ENCODE measurements at regions not wholly inside any gene's neighbourhood (a gene's known extent, or its start where the extent isn't known, plus 50 kb on each side); places are given as distances from the start of the nearest gene placed in this dataset.
A peak's percentile ranks its signal among the peaks of the same experiment; 100 is the strongest.
"Not testable (repeated sequence)": the region's sequence is repeated elsewhere in the genome, so short reads cannot be mapped to it uniquely, and the experiment has no call there.

DNA sequence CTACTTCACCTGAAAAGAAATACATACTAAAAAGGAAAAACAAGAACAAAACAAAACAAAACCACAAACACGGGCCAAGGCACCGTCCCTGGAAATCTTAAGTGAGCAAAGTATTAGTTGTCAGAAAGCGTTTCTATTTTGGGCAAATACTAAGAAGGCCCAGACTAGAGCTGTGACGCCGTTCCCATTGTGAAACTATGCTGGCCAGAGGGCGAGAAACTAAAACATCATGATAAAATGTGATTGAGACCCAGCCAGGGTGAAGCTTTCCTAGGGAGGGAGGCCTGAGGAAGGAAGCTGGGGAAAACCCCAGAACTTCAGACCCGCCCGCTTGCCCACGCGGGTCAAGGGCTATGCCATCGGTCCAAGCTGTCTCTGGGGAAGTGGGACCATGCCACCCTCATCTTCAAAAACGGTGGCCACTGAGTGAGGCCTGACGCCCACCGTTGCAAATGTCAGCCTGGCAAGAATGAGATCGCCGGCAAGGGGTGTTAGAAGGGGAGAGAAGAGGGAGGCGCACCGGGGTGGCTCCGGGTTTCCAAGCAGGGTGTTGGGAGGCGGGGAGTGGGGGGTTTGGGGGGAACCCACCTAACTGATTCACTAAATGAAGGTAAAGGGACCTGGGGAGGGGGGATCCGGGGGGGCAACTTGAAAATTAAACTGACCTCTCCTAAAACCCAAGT, 1950.9 kb upstream of the DEFB115 start:
- TF ChIP-seq, protein P1, sequence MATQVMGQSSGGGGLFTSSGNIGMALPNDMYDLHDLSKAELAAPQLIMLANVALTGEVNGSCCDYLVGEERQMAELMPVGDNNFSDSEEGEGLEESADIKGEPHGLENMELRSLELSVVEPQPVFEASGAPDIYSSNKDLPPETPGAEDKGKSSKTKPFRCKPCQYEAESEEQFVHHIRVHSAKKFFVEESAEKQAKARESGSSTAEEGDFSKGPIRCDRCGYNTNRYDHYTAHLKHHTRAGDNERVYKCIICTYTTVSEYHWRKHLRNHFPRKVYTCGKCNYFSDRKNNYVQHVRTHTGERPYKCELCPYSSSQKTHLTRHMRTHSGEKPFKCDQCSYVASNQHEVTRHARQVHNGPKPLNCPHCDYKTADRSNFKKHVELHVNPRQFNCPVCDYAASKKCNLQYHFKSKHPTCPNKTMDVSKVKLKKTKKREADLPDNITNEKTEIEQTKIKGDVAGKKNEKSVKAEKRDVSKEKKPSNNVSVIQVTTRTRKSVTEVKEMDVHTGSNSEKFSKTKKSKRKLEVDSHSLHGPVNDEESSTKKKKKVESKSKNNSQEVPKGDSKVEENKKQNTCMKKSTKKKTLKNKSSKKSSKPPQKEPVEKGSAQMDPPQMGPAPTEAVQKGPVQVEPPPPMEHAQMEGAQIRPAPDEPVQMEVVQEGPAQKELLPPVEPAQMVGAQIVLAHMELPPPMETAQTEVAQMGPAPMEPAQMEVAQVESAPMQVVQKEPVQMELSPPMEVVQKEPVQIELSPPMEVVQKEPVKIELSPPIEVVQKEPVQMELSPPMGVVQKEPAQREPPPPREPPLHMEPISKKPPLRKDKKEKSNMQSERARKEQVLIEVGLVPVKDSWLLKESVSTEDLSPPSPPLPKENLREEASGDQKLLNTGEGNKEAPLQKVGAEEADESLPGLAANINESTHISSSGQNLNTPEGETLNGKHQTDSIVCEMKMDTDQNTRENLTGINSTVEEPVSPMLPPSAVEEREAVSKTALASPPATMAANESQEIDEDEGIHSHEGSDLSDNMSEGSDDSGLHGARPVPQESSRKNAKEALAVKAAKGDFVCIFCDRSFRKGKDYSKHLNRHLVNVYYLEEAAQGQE (IDR thresholded peaks at IDR 0.05; ENCODE audit: insufficient read depth in 1 of 2, low read depth in 2 of 2, low read length in 1 of 2), result no peak
- TF ChIP-seq SIN3A (IDR thresholded peaks at IDR 0.05; ENCODE audit: borderline replicate concordance, insufficient read depth, low read depth, low read length), result no peak
- TF ChIP-seq TCF7L2 (IDR thresholded peaks at IDR 0.05; ENCODE audit: low read depth, low read length), result no peak
- TF ChIP-seq, protein P2, sequence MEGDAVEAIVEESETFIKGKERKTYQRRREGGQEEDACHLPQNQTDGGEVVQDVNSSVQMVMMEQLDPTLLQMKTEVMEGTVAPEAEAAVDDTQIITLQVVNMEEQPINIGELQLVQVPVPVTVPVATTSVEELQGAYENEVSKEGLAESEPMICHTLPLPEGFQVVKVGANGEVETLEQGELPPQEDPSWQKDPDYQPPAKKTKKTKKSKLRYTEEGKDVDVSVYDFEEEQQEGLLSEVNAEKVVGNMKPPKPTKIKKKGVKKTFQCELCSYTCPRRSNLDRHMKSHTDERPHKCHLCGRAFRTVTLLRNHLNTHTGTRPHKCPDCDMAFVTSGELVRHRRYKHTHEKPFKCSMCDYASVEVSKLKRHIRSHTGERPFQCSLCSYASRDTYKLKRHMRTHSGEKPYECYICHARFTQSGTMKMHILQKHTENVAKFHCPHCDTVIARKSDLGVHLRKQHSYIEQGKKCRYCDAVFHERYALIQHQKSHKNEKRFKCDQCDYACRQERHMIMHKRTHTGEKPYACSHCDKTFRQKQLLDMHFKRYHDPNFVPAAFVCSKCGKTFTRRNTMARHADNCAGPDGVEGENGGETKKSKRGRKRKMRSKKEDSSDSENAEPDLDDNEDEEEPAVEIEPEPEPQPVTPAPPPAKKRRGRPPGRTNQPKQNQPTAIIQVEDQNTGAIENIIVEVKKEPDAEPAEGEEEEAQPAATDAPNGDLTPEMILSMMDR (IDR thresholded peaks at IDR 0.05), result no peak
- no peak for TF ChIP-seq POLR2AphosphoS5 (IDR thresholded peaks at IDR 0.05; ENCODE audit: low read depth, low read length)
- DNase-seq (ENCODE audit: low read depth, low spot score), result no peak
- in situ Hi-C loops (cut with HindIII; ENCODE audit: low pct_unique_long_range_greater_than_20kb, low sequenced_read_pairs), result no loop called here

DNA sequence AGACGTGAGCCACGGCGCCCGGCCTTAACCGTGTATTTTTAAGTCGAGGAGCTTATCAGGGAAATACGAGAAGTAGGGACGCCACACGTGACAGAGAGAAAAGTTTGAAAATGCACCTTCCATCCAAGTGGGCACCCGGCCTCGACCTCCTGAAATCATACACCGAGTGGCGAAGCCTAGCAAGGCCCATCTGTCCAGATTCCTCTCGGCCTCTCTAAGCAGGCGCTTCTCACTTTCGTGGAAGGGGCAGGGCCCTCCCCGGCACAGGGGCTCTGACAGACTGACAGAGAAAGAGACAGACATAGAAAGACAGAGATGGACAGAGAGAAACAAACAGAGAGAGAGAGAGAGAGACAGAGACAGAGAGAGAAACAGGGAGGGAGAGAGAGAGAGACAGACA, 1950.0 kb upstream of the DEFB115 start:
- H3K9me3 ChIP-seq (ENCODE audit: control insufficient read depth, insufficient read depth, low read depth, low read length); intact Hi-C loops (cut with micrococcal nuclease; ENCODE audit: unreplicated experiment); H3K36me3 ChIP-seq (ENCODE audit: control insufficient read depth, insufficient read depth, low read length); H3K27ac ChIP-seq (ENCODE audit: low read length); CTCF ChIA-PET; BruUV-seq (replicated peaks); POLR2A ChIA-PET; DNase-seq (ENCODE audit: low read depth, low spot score); H3K4me1 ChIP-seq (ENCODE audit: control insufficient read depth, insufficient read depth, low read length); in situ Hi-C loops (cut with HindIII; ENCODE audit: low pct_unique_long_range_greater_than_20kb, low sequenced_read_pairs); ATAC-seq; H3K4me3 ChIP-seq (ENCODE audit: low read depth in 2 of 2, low read length in 2 of 2); H3K27me3 ChIP-seq (ENCODE audit: control insufficient read depth, insufficient read depth, low read length): not testable (repeated sequence)

More for the DNA sequence above, 1950.9 kb upstream of the DEFB115 start:
- ATAC-seq, result no peak
- intact Hi-C loops (cut with micrococcal nuclease; ENCODE audit: unreplicated experiment), result no loop called here
- Histone ChIP-seq H3K4me3 (ENCODE audit: low read depth in 2 of 2, low read length in 2 of 2) (no peak overlapping the region), H3K27me3 (ENCODE audit: control insufficient read depth, insufficient read depth, low read length) (no peaks in the 10 kb centered on the region), H3K36me3 (ENCODE audit: control insufficient read depth, insufficient read depth, low read length) (no peaks in the 10 kb centered on the region), H3K9me3 (ENCODE audit: control insufficient read depth, insufficient read depth, low read depth, low read length) (no peaks in the 10 kb centered on the region), H3K4me1 (ENCODE audit: control insufficient read depth, insufficient read depth, low read length) (no peaks in the 10 kb centered on the region), H3K27ac (ENCODE audit: low read length) (no peak overlapping the region)
- ChIA-PET CTCF (no interaction called here), POLR2A (no interaction called here)
- BruUV-seq (replicated peaks), result no TSS peak

DNA sequence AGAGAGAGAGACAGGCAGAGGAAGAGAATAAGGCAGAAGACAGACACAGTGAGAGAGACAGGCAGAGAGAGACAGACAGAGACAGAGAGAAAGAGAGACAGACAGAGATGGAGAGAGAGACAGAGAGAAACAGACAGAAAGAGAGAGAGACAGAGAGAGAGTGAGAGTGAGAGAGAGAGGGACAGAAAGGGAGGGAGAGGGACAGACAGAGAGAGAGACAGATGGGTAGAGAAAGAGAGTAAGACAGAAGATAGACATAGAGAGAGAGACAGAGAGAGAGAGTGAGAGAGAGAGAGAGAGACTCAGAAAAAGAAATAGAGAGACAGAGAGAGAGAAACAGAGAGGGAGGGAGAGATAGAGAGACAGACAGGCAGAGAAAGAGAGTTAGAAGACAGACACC, 1948.5 kb upstream of the DEFB115 start:
- CTCF ChIA-PET; in situ Hi-C loops (cut with HindIII; ENCODE audit: low pct_unique_long_range_greater_than_20kb, low sequenced_read_pairs); POLR2A ChIA-PET: not testable (repeated sequence)

DNA sequence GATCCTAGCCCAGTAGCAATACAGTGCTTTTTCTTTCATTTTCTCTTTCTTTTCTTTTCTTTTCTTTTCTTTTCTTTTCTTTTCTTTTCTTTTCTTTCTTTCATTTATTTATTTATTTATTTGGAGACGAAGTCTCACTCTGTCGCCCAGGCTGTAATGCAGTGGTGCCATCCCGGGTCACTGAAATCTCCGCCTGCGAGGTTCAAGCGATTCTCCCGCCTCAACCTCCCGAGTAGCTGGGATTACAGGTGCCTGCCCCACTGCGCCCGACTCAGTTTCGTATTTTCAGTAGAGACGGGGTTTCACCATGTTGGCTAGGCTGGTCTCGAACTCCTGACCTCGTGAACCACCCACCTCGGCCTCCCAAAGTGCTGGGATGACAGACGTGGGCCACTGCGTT, 1948.0 kb upstream of the DEFB115 start:
- DNase-seq (ENCODE audit: low read depth, low spot score); H3K27ac ChIP-seq (ENCODE audit: low read length); in situ Hi-C loops (cut with HindIII; ENCODE audit: low pct_unique_long_range_greater_than_20kb, low sequenced_read_pairs); ATAC-seq; intact Hi-C loops (cut with micrococcal nuclease; ENCODE audit: unreplicated experiment); POLR2A ChIA-PET; H3K4me3 ChIP-seq (ENCODE audit: low read depth in 2 of 2, low read length in 2 of 2); CTCF ChIA-PET; BruUV-seq (replicated peaks); H3K9me3 ChIP-seq (ENCODE audit: control insufficient read depth, insufficient read depth, low read depth, low read length); H3K36me3 ChIP-seq (ENCODE audit: control insufficient read depth, insufficient read depth, low read length); H3K27me3 ChIP-seq (ENCODE audit: control insufficient read depth, insufficient read depth, low read length); H3K4me1 ChIP-seq (ENCODE audit: control insufficient read depth, insufficient read depth, low read length): not testable (repeated sequence)

More for the DNA sequence above, 1948.5 kb upstream of the DEFB115 start:
- DNase-seq (ENCODE audit: low read depth, low spot score); H3K27ac ChIP-seq (ENCODE audit: low read length); intact Hi-C loops (cut with micrococcal nuclease; ENCODE audit: unreplicated experiment); H3K9me3 ChIP-seq (ENCODE audit: control insufficient read depth, insufficient read depth, low read depth, low read length); H3K4me1 ChIP-seq (ENCODE audit: control insufficient read depth, insufficient read depth, low read length); BruUV-seq (replicated peaks); H3K36me3 ChIP-seq (ENCODE audit: control insufficient read depth, insufficient read depth, low read length); H3K27me3 ChIP-seq (ENCODE audit: control insufficient read depth, insufficient read depth, low read length); ATAC-seq: not testable (repeated sequence)
- peak overlapping the region in 1 of 2 experiments; percentile 16; a peak in 2 of 4 replicates for H3K4me3 ChIP-seq (ENCODE audit: low read depth in 2 of 2, low read length in 2 of 2)

DNA sequence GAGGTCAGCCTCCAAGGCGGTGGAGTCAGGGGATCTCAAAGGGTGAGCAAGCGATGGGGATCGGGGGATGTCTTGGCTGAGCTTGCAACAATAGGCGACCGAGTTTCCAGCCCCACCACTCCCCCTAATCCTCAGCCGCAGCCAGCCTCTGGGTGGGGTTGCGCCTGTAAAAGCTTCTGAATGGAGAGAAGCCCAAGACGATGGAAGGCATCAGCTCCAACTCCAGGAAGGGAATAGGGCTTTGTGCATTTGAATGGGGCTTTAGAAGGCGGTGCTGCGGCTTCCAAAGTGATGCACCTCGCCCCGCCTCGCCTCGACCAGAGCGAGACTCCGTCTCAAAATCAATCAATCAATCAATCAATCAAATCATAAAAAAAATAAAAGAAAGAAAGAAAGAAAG, 1946.4 kb upstream of the DEFB115 start:
- POLR2A ChIA-PET, result interaction anchor here (0.6 kb wide), 1 partner anchor 582 kb away, joined by 8 read pairs; no protein-coding TSS in a partner anchor
- H3K9me3 ChIP-seq (ENCODE audit: control insufficient read depth, insufficient read depth, low read depth, low read length); H3K27ac ChIP-seq (ENCODE audit: low read length); in situ Hi-C loops (cut with HindIII; ENCODE audit: low pct_unique_long_range_greater_than_20kb, low sequenced_read_pairs); ATAC-seq; DNase-seq (ENCODE audit: low read depth, low spot score); BruUV-seq (replicated peaks); intact Hi-C loops (cut with micrococcal nuclease; ENCODE audit: unreplicated experiment); H3K4me1 ChIP-seq (ENCODE audit: control insufficient read depth, insufficient read depth, low read length); CTCF ChIA-PET; H3K27me3 ChIP-seq (ENCODE audit: control insufficient read depth, insufficient read depth, low read length); H3K4me3 ChIP-seq (ENCODE audit: low read depth in 2 of 2, low read length in 2 of 2); H3K36me3 ChIP-seq (ENCODE audit: control insufficient read depth, insufficient read depth, low read length): not testable (repeated sequence)
